HL-60 (cell line): ENCODE measurements at regions not wholly inside any gene's neighbourhood (a gene's known extent, or its start where the extent isn't known, plus 50 kb on each side); places are given as distances from the start of the nearest gene placed in this dataset.

ENCODE experiments used
- DNase-seq, 2 experiments: peaks; one replicate each; pipeline ENCODE4 v3.0.0-alpha.2; 2010 to 2020; ENCODE audit warnings: low read depth in 1 of 2, low spot score in 1 of 2
- H3K27ac ChIP-seq: fragments of 250-450 bp; sonication (Bioruptor Pico); replicated peaks from 2 replicates; pipeline ENCODE4 v1.5.1; 2020; ENCODE audit warnings: mild to moderate bottlenecking, moderate library complexity
- H3K27me3 ChIP-seq: fragments of 250-450 bp; sonication (Bioruptor Pico); 2 replicates; pipeline ENCODE4 v1.5.1; 2021; ENCODE audit warnings: mild to moderate bottlenecking, moderate library complexity; ENCODE audit not compliant: insufficient read depth, poor library complexity, severe bottlenecking
- H3K4me3 ChIP-seq: replicated peaks from 2 replicates; pipeline ENCODE4 v1.5.1; 2011; ENCODE audit warnings: mild to moderate bottlenecking, control low read depth, low read length; ENCODE audit not compliant: insufficient read depth
- GABPA ChIP-seq: IDR thresholded peaks from 2 replicates; pipeline ENCODE4 v1.6.1; 2012; ENCODE audit warnings: low read depth
- POLR2AphosphoS5 ChIP-seq: IDR thresholded peaks from 2 replicates; pipeline ENCODE4 v1.6.1; 2012; ENCODE audit warnings: low read depth
- SPI1 ChIP-seq: IDR thresholded peaks from 2 replicates; pipeline ENCODE4 v1.6.1; 2012; ENCODE audit warnings: low read depth, mild to moderate bottlenecking, borderline replicate concordance
- TF ChIP-seq, protein P1 (sequence below): IDR thresholded peaks from one replicate; pipeline ENCODE4 v1.5.1; 2011; ENCODE audit warnings: low read length, control low read depth, inconsistent platforms; ENCODE audit not compliant: insufficient read depth
- TF ChIP-seq, protein P2 (sequence below): IDR thresholded peaks from 2 replicates; pipeline ENCODE4 v1.6.1; 2012; ENCODE audit warnings: low read depth; ENCODE audit not compliant: insufficient replicate concordance

DNA sequence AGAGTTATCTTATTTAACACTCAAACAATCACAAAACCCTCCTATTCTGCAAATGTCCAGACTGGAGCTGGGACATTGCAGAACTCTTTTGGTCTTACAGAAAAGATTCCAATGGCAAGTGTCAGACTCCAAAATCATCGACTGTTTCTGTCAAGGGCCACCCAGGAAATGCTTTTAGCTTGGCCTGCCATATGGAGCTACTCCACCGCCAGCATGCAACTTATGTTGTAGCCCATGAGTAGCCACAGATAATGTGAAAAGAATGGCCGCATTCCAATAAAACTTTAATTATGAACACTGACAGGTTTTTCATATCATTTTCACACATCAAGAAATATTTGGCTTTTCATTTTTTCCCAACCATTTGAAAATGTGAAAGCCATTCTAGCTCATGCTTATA, 57.5 kb downstream of the SYNE3 start:
- Histone ChIP-seq H3K4me3 (no peak overlapping the region), H3K27ac (no peak overlapping the region), H3K27me3 (no peaks in the 10 kb centered on the region)
- no peak for DNase-seq
- TF ChIP-seq, protein P1, sequence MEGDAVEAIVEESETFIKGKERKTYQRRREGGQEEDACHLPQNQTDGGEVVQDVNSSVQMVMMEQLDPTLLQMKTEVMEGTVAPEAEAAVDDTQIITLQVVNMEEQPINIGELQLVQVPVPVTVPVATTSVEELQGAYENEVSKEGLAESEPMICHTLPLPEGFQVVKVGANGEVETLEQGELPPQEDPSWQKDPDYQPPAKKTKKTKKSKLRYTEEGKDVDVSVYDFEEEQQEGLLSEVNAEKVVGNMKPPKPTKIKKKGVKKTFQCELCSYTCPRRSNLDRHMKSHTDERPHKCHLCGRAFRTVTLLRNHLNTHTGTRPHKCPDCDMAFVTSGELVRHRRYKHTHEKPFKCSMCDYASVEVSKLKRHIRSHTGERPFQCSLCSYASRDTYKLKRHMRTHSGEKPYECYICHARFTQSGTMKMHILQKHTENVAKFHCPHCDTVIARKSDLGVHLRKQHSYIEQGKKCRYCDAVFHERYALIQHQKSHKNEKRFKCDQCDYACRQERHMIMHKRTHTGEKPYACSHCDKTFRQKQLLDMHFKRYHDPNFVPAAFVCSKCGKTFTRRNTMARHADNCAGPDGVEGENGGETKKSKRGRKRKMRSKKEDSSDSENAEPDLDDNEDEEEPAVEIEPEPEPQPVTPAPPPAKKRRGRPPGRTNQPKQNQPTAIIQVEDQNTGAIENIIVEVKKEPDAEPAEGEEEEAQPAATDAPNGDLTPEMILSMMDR: no peak
- TF ChIP-seq POLR2AphosphoS5: no peak
- TF ChIP-seq, protein P2, sequence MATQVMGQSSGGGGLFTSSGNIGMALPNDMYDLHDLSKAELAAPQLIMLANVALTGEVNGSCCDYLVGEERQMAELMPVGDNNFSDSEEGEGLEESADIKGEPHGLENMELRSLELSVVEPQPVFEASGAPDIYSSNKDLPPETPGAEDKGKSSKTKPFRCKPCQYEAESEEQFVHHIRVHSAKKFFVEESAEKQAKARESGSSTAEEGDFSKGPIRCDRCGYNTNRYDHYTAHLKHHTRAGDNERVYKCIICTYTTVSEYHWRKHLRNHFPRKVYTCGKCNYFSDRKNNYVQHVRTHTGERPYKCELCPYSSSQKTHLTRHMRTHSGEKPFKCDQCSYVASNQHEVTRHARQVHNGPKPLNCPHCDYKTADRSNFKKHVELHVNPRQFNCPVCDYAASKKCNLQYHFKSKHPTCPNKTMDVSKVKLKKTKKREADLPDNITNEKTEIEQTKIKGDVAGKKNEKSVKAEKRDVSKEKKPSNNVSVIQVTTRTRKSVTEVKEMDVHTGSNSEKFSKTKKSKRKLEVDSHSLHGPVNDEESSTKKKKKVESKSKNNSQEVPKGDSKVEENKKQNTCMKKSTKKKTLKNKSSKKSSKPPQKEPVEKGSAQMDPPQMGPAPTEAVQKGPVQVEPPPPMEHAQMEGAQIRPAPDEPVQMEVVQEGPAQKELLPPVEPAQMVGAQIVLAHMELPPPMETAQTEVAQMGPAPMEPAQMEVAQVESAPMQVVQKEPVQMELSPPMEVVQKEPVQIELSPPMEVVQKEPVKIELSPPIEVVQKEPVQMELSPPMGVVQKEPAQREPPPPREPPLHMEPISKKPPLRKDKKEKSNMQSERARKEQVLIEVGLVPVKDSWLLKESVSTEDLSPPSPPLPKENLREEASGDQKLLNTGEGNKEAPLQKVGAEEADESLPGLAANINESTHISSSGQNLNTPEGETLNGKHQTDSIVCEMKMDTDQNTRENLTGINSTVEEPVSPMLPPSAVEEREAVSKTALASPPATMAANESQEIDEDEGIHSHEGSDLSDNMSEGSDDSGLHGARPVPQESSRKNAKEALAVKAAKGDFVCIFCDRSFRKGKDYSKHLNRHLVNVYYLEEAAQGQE: no peak

DNA sequence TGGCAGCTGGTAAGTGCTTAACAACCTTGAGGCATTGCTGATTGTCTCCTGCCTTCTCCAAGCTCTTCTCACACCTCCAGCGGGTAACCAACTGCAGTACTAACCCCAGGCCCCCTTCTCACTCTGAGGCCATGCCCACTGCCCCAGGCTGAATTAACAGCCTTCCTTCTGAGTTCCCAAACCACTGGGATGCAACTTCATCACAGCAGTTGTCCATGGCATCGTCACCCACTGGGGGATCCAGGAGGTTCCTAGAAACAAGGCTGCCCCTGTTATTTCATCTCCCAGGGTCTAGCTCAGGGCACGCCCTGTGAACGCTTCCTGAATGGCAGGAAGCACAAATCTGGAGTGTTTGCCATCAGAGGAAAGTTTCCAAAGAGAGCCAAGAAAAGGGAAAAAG, 58.0 kb downstream of the SYNE3 start:
- H3K4me3 ChIP-seq: no peak overlapping the region
- no peaks in the 10 kb centered on the region for H3K27me3 ChIP-seq
- no peak for DNase-seq
- TF ChIP-seq SPI1 (no peak), GABPA (no peak), POLR2AphosphoS5 (no peak)
- TF ChIP-seq, protein P2: no peak
- TF ChIP-seq, protein P1: no peak
- no peak overlapping the region for H3K27ac ChIP-seq

DNA sequence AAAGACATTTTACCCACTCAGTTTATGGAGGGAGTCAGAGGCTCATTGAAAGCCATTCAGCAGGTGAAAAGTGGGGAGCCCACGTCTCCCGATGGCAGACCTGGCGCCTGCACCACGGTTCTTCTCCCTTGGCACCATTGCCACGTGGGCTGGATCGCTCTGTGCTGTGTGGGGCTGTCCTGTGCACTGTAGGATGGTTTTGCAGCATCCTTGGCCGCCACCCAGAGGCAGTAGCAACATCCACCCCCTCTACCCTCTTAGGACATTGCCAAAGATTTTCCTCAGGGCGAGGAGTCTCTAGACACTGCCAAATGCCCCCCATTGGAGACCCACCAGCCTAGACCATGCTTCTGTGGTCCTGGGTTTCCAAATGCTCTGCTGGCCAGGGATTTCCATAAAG, 60.2 kb downstream of the SYNE3 start:
- no peak for DNase-seq
- Histone ChIP-seq H3K27ac (no peak overlapping the region), H3K4me3 (no peak overlapping the region), H3K27me3 (no peaks in the 10 kb centered on the region)
- TF ChIP-seq, protein P2: no peak
- TF ChIP-seq POLR2AphosphoS5 (no peak), SPI1 (no peak), GABPA (no peak)
- TF ChIP-seq, protein P1: no peak
